B cell (primary cell): ENCODE measurements at regions not wholly inside any gene's neighbourhood (a gene's known extent, or its start where the extent isn't known, plus 50 kb on each side); places are given as distances from the start of the nearest gene placed in this dataset.

Experiments
- ATAC-seq: fragments of 200-7000 bp; cut with Tn5 transposase; one replicate; pipeline ENCODE4 v1.10.0; 2021; ENCODE audit warnings: low read depth, mild to moderate bottlenecking, moderate number of reproducible peaks, moderate library complexity
- CTCF ChIA-PET: fragments of 350-600 bp; sonication (Branson Sonifier 250); formaldehyde crosslinking; loops from one replicate; lab custom pipeline; 2021; ENCODE audit warnings: antibody characterized with exemption, inconsistent platforms; lab: Charles Lee
- POLR2A ChIA-PET: fragments of 350-600 bp; sonication (Branson Sonifier 250); formaldehyde crosslinking; loops from one replicate; lab custom pipeline; 2021; ENCODE audit warnings: antibody characterized with exemption; lab: Charles Lee
- DNase-seq: peaks from one replicate; pipeline ENCODE4 v3.0.0; 2013
- H2AFZ ChIP-seq: 2 replicates; pipeline ENCODE4 v1.6.1; 2012; ENCODE audit warnings: mild to moderate bottlenecking, low read depth, low read length; ENCODE audit not compliant: insufficient read depth, poor library complexity, severe bottlenecking
- H3K27ac ChIP-seq, 2 donors: 1 replicate in 1 of 2; 2 replicates in 1 of 2; pipeline ENCODE4 v1.5.1; 2012 to 2013; ENCODE audit warnings: low read length in 2 of 2, mild to moderate bottlenecking in 2 of 2, moderate library complexity in 1 of 2
- H3K27me3 ChIP-seq, 4 experiments: fragments of 200-600 bp in 1 of 4; sonication (generic) in 1 of 4; replicated peaks in 1 of 4; 1 replicate in 2 of 4; 2 replicates in 2 of 4; pipeline versions ENCODE4 v1.6.1 to v1.7.0; 2013 to 2016; ENCODE audit warnings: low read length in 3 of 4, mild to moderate bottlenecking in 2 of 4, mixed read lengths in 1 of 4, moderate library complexity in 1 of 4; ENCODE audit not compliant: insufficient read depth in 4 of 4, control insufficient read depth in 3 of 4; ENCODE audit errors: control extremely low read depth in 1 of 4
- H3K36me3 ChIP-seq, 2 experiments: replicated peaks in 1 of 2; 1 replicate in 1 of 2; 2 replicates in 1 of 2; pipeline versions ENCODE4 v1.6.1 to v1.7.1; 2013; ENCODE audit warnings: low read length in 1 of 2; ENCODE audit not compliant: insufficient read depth in 2 of 2, control insufficient read depth in 1 of 2; ENCODE audit errors: control extremely low read depth in 1 of 2, extremely low read depth in 1 of 2
- H3K4me1 ChIP-seq, 2 donors: fragments of 200-600 bp in 1 of 2; sonication (generic) in 1 of 2; 1 replicate in 1 of 2; 2 replicates in 1 of 2; pipeline versions ENCODE4 v1.5.1 to v1.6.1; 2013 to 2017; ENCODE audit warnings: low read length in 2 of 2; ENCODE audit not compliant: control insufficient read depth in 2 of 2, insufficient read depth in 2 of 2
- H3K4me2 ChIP-seq: replicated peaks from 2 replicates; pipeline ENCODE3; 2012; ENCODE audit warnings: mild to moderate bottlenecking, low read depth, low read length; ENCODE audit not compliant: poor library complexity, severe bottlenecking
- H3K4me3 ChIP-seq, 5 experiments: fragments of 200-600 bp in 1 of 5; sonication (generic) in 1 of 5; 1 replicate in 3 of 5; 2 replicates in 2 of 5; pipeline versions ENCODE4 v1.5.1 to v1.7.0; 2011 to 2016; ENCODE audit warnings: low read length in 4 of 5, mild to moderate bottlenecking in 4 of 5, low read depth in 2 of 5, control low read depth in 1 of 5, moderate library complexity in 1 of 5; ENCODE audit not compliant: insufficient read depth in 1 of 5; ENCODE audit errors: control extremely low read depth in 1 of 5, extremely low read depth in 1 of 5
- H3K79me2 ChIP-seq: fragments of 200-600 bp; sonication (generic); one replicate; pipeline ENCODE4 v1.6.0; 2016; ENCODE audit warnings: low read length; ENCODE audit not compliant: control insufficient read depth, insufficient read depth
- H3K9ac ChIP-seq: fragments of 200-600 bp; sonication (generic); 2 replicates; pipeline ENCODE4 v1.6.1; 2017; ENCODE audit warnings: mild to moderate bottlenecking, low read length, moderate library complexity
- H3K9me3 ChIP-seq, 3 donors: one replicate each; pipeline versions ENCODE4 v1.6.1 to v1.7.1; 2013; ENCODE audit warnings: low read length in 2 of 3; ENCODE audit not compliant: control insufficient read depth in 2 of 3, insufficient read depth in 1 of 3; ENCODE audit errors: control extremely low read depth in 1 of 3
- H4K20me1 ChIP-seq: 2 replicates; pipeline ENCODE4 v1.6.0; 2012; ENCODE audit warnings: mild to moderate bottlenecking, low read length; ENCODE audit not compliant: insufficient read depth, control insufficient read depth, poor library complexity, severe bottlenecking
- H3K27ac Mint-ChIP-seq: one replicate; pipeline ENCODE4 v1.8.0; 2021; ENCODE audit warnings: mixed read lengths
- H3K27me3 Mint-ChIP-seq: one replicate; pipeline ENCODE4 v1.8.0; 2021; ENCODE audit warnings: mixed read lengths
- H3K4me1 Mint-ChIP-seq: one replicate; pipeline ENCODE4 v1.8.0; 2021; ENCODE audit warnings: mixed read lengths
- H3K4me3 Mint-ChIP-seq: one replicate; pipeline ENCODE4 v1.8.0; 2021; ENCODE audit warnings: mixed read lengths
- H3K9me3 Mint-ChIP-seq: one replicate; pipeline ENCODE4 v1.8.0; 2022; ENCODE audit warnings: mixed read lengths; ENCODE audit not compliant: insufficient read depth
- CTCF ChIP-seq: fragments of 200-600 bp; IDR thresholded peaks from one replicate; pipeline ENCODE4 v1.8.0; 2022; ENCODE audit warnings: antibody characterized with exemption, mild to moderate bottlenecking
- EZH2 ChIP-seq: IDR thresholded peaks from 2 replicates; pipeline ENCODE4 v1.6.1; 2012; ENCODE audit warnings: borderline replicate concordance, low read depth, mild to moderate bottlenecking, moderate library complexity, low read length; ENCODE audit not compliant: insufficient read depth, poor library complexity, severe bottlenecking
- WGBS: methylation state at CpG from one replicate; pipeline ENCODE4 v1.1.5; 2013; ENCODE audit warnings: missing lambda C conversion rate; ENCODE audit not compliant: insufficient coverage; 5-methylcytosine and 5-hydroxymethylcytosine counted together
- intact Hi-C: fragments of 100-400 bp; cut with micrococcal nuclease; formaldehyde crosslinking; loops from one replicate; pipeline ENCODE4 v1.10.0; 2022

GRCh38 chr7:69173341-69173740, 424.9 kb upstream of the AUTS2 start:
- H3K27me3 Mint-ChIP-seq = peaks cover 8% of the 10 kb centered on the region
- 73% methylated on average over 1 of the region's 4 CpGs for WGBS
- intact Hi-C loops = no loop called here
- H3K9me3 Mint-ChIP-seq = peaks cover 1% of the 10 kb centered on the region
- H3K79me2 ChIP-seq = no peaks in the 10 kb centered on the region
- H3K36me3 ChIP-seq = no peaks in the 10 kb centered on the region
- no peaks in the 10 kb centered on the region for H3K27me3 ChIP-seq
- no peak for DNase-seq
- CTCF ChIA-PET = no interaction called here
- H3K4me2 ChIP-seq = no peak overlapping the region
- no peak overlapping the region for H3K4me3 Mint-ChIP-seq
- no peak overlapping the region for H3K27ac ChIP-seq
- no peak overlapping the region for H3K4me3 ChIP-seq
- no peak for ATAC-seq
- POLR2A ChIA-PET = no interaction called here
- no peak overlapping the region for H2AFZ ChIP-seq
- no peak overlapping the region for H3K27ac Mint-ChIP-seq
- H3K4me1 ChIP-seq = no peaks in the 10 kb centered on the region
- no peaks in the 10 kb centered on the region for H3K4me1 Mint-ChIP-seq
- no peak overlapping the region for H3K9ac ChIP-seq
- H4K20me1 ChIP-seq = no peaks in the 10 kb centered on the region
- peaks cover 0 to 4% (median 0%) of the 10 kb centered on the region in 3 donors for H3K9me3 ChIP-seq
- TF ChIP-seq CTCF (no peak), EZH2 (no peak)

GRCh38 chr7:69173846-69174245, 424.4 kb upstream of the AUTS2 start:
- POLR2A ChIA-PET = no interaction called here
- no peak overlapping the region for H3K27ac ChIP-seq
- Mint-ChIP-seq H3K9me3 (peaks cover 3% of the 10 kb centered on the region), H3K27ac (no peak overlapping the region), H3K4me1 (no peaks in the 10 kb centered on the region), H3K4me3 (no peak overlapping the region), H3K27me3 (peaks cover 8% of the 10 kb centered on the region)
- CTCF ChIA-PET = no interaction called here
- no peak for ATAC-seq
- H3K9ac ChIP-seq = no peak overlapping the region
- H3K4me2 ChIP-seq = no peak overlapping the region
- no peaks in the 10 kb centered on the region for H3K36me3 ChIP-seq
- no peak for TF ChIP-seq EZH2
- TF ChIP-seq CTCF = no peak
- intact Hi-C loops = no loop called here
- no peaks in the 10 kb centered on the region for H4K20me1 ChIP-seq
- no peaks in the 10 kb centered on the region for H3K79me2 ChIP-seq
- no peak overlapping the region for H3K4me3 ChIP-seq
- no CpG with 5 or more reads among the region's 1 CpG for WGBS
- no peaks in the 10 kb centered on the region for H3K27me3 ChIP-seq
- H2AFZ ChIP-seq = no peak overlapping the region
- H3K4me1 ChIP-seq = no peaks in the 10 kb centered on the region
- H3K9me3 ChIP-seq = peaks cover 0 to 4% (median 0%) of the 10 kb centered on the region in 3 donors
- DNase-seq = no peak
